ENCODE measurements at regions not wholly inside any gene's neighbourhood (a gene's known extent, or its start where the extent isn't known, plus 50 kb on each side); places are given as distances from the start of the nearest gene placed in this dataset.

DNA sequence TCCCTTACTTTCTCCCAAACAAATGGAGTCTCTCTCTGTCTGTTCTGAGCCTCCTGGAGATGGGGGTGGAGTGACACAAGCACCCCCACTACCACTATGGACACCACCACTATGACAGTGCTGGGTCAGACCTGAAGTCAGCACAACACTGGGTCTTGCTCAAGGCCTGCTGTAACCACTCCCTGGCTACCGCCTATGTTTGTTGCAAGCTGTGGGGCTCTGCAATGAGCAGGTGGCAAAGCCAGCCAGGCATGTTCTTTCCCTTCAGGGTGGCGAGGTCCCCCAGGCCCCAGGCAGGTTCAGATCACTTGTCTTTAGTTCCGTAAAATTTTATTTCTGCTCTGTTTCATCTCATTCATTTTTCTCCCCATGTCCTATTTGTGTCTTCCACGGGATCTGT lies 349.8 kb downstream of the TMEM121 start:
- TF ChIP-seq, protein P1, sequence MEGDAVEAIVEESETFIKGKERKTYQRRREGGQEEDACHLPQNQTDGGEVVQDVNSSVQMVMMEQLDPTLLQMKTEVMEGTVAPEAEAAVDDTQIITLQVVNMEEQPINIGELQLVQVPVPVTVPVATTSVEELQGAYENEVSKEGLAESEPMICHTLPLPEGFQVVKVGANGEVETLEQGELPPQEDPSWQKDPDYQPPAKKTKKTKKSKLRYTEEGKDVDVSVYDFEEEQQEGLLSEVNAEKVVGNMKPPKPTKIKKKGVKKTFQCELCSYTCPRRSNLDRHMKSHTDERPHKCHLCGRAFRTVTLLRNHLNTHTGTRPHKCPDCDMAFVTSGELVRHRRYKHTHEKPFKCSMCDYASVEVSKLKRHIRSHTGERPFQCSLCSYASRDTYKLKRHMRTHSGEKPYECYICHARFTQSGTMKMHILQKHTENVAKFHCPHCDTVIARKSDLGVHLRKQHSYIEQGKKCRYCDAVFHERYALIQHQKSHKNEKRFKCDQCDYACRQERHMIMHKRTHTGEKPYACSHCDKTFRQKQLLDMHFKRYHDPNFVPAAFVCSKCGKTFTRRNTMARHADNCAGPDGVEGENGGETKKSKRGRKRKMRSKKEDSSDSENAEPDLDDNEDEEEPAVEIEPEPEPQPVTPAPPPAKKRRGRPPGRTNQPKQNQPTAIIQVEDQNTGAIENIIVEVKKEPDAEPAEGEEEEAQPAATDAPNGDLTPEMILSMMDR (conservative IDR thresholded peaks at IDR 0.05; ENCODE audit: low read depth, low read length) = no peak
- TF ChIP-seq EZH2 (IDR thresholded peaks at IDR 0.05; ENCODE audit: low read length, unreplicated experiment) = no peak
